IMR-90 (cell line): ENCODE measurements at regions not wholly inside any gene's neighbourhood (a gene's known extent, or its start where the extent isn't known, plus 50 kb on each side); places are given as distances from the start of the nearest gene placed in this dataset.

Source experiments
- ATAC-seq: fragments of 200-7000 bp; cut with Tn5 transposase; 2 replicates; pipeline ENCODE4 v1.9.1; 2020; ENCODE audit warnings: low read depth, mild to moderate bottlenecking, moderate library complexity
- BruUV-seq: library from RNA; stranded (reverse); fragments of 400-500 nt; replicated peaks from 2 replicates; lab custom pipeline; 2021; lab: Mats Ljungman, UMichigan
- CTCF ChIA-PET: fragments of 300-600 bp; formaldehyde crosslinking; extraction: SDS; loops from one replicate; lab custom pipeline; 2021; ENCODE audit warnings: antibody characterized with exemption; lab: Yijun Ruan, JAX
- POLR2A ChIA-PET: fragments of 300-600 bp; sonication (Branson Sonifier 250); formaldehyde crosslinking; loops from one replicate; lab custom pipeline; 2022; ENCODE audit warnings: antibody characterized with exemption; ENCODE audit not compliant: unreplicated experiment; lab: Charles Lee
- DNase-seq: peaks from one replicate; pipeline ENCODE4 v3.0.0; 2013
- H2AFZ ChIP-seq: replicated peaks from 2 replicates; pipeline ENCODE3; 2013; ENCODE audit warnings: low read length, mild to moderate bottlenecking; ENCODE audit not compliant: poor library complexity
- H2AK5ac ChIP-seq: 2 replicates; pipeline ENCODE4 v1.6.1; 2013; ENCODE audit warnings: low read depth, low read length, inconsistent platforms
- H2AK9ac ChIP-seq: replicated peaks from 2 replicates; pipeline ENCODE3; 2013; ENCODE audit warnings: mild to moderate bottlenecking, low read depth, low read length, moderate library complexity; ENCODE audit not compliant: poor library complexity
- H2BK120ac ChIP-seq: 2 replicates; pipeline ENCODE4 v1.6.1; 2013; ENCODE audit warnings: low read depth, low read length, inconsistent platforms
- H2BK15ac ChIP-seq: 3 replicates; pipeline ENCODE4 v1.6.1; 2013; ENCODE audit warnings: low read depth, low read length, inconsistent platforms
- H2BK20ac ChIP-seq: 2 replicates; pipeline ENCODE4 v1.6.1; 2013; ENCODE audit warnings: low read depth, mild to moderate bottlenecking, inconsistent platforms, low read length, moderate library complexity
- H2BK5ac ChIP-seq: 2 replicates; pipeline ENCODE4 v1.6.1; 2013; ENCODE audit warnings: mild to moderate bottlenecking, low read depth, low read length, inconsistent platforms; ENCODE audit not compliant: poor library complexity, severe bottlenecking
- H3K14ac ChIP-seq: replicated peaks from 2 replicates; pipeline ENCODE4 v1.6.1; 2013; ENCODE audit warnings: low read depth, low read length, inconsistent platforms
- H3K18ac ChIP-seq: 2 replicates; pipeline ENCODE4 v1.6.1; 2013; ENCODE audit warnings: low read depth, low read length, control low read depth
- H3K23ac ChIP-seq: 2 replicates; pipeline ENCODE4 v1.6.1; 2013; ENCODE audit warnings: low read depth, low read length, inconsistent platforms
- H3K27ac ChIP-seq: 2 replicates; pipeline ENCODE4 v1.5.1; 2013; ENCODE audit warnings: mild to moderate bottlenecking, control low read depth, low read length; ENCODE audit not compliant: insufficient read depth
- H3K27me3 ChIP-seq: 2 replicates; pipeline ENCODE4 v1.6.1; 2013; ENCODE audit warnings: low read length; ENCODE audit not compliant: control insufficient read depth, insufficient read depth
- H3K36me3 ChIP-seq: 2 replicates; pipeline ENCODE4 v1.6.1; 2013; ENCODE audit warnings: low read length, mixed read lengths; ENCODE audit not compliant: control insufficient read depth, insufficient read depth
- H3K4ac ChIP-seq: 2 replicates; pipeline ENCODE4 v1.6.1; 2013; ENCODE audit warnings: low read depth, low read length, inconsistent platforms
- H3K4me1 ChIP-seq: 2 replicates; pipeline ENCODE4 v1.6.1; 2013; ENCODE audit warnings: low read length, mixed read lengths; ENCODE audit not compliant: control insufficient read depth, insufficient read depth
- H3K4me2 ChIP-seq: 2 replicates; pipeline ENCODE4 v1.6.1; 2013; ENCODE audit warnings: low read depth, mild to moderate bottlenecking, control low read depth, low read length, moderate library complexity
- H3K4me3 ChIP-seq: 2 replicates; pipeline ENCODE4 v1.5.1; 2013; ENCODE audit warnings: low read depth, mild to moderate bottlenecking, control low read depth, low read length, moderate library complexity; ENCODE audit not compliant: insufficient read depth
- H3K56ac ChIP-seq: 2 replicates; pipeline ENCODE4 v1.6.1; 2013; ENCODE audit warnings: low read length, inconsistent platforms; ENCODE audit not compliant: insufficient read depth; ENCODE audit errors: extremely low read depth
- H3K79me1 ChIP-seq, 2 experiments: 2 replicates each; pipeline ENCODE4 v1.6.1; 2013; ENCODE audit warnings: low read length in 2 of 2, inconsistent platforms in 1 of 2, low read depth in 1 of 2
- H3K9ac ChIP-seq: 2 replicates; pipeline ENCODE4 v1.6.1; 2013; ENCODE audit warnings: low read depth, low read length, control low read depth
- H3K9me1 ChIP-seq: 2 replicates; pipeline ENCODE4 v1.6.1; 2013; ENCODE audit warnings: low read length, inconsistent platforms; ENCODE audit not compliant: insufficient read depth
- H3K9me3 ChIP-seq: 2 replicates; pipeline ENCODE4 v1.6.1; 2013; ENCODE audit warnings: low read length; ENCODE audit not compliant: control insufficient read depth, insufficient read depth
- H4K20me1 ChIP-seq: 2 replicates; pipeline ENCODE4 v1.6.1; 2013; ENCODE audit warnings: low read length, inconsistent platforms; ENCODE audit not compliant: insufficient read depth
- H4K5ac ChIP-seq: 2 replicates; pipeline ENCODE4 v1.6.1; 2013; ENCODE audit warnings: mild to moderate bottlenecking, low read depth, low read length, control low read depth
- H4K8ac ChIP-seq, 2 experiments: 2 replicates each; pipeline ENCODE4 v1.6.1; 2013; ENCODE audit warnings: low read depth in 2 of 2, low read length in 2 of 2, control low read depth in 1 of 2, inconsistent platforms in 1 of 2
- H4K91ac ChIP-seq: 2 replicates; pipeline ENCODE4 v1.6.1; 2013; ENCODE audit warnings: low read depth, low read length, inconsistent platforms; ENCODE audit not compliant: insufficient read depth
- CEBPB ChIP-seq: IDR thresholded peaks from 2 replicates; pipeline ENCODE4 v1.6.1; 2012; ENCODE audit warnings: low read depth, low read length, improper control_type of control experiment
- ELK1 ChIP-seq: fragments of 150-350 bp; IDR thresholded peaks from 2 replicates; pipeline ENCODE4 v1.6.1; 2016; ENCODE audit warnings: low read depth, mild to moderate bottlenecking, low read length, moderate library complexity, borderline replicate concordance
- MAZ ChIP-seq: IDR thresholded peaks from 2 replicates; pipeline ENCODE4 v1.6.1; 2012; ENCODE audit warnings: low read depth, mild to moderate bottlenecking, low read length, improper control_type of control experiment, moderate library complexity, borderline replicate concordance
- RCOR1 ChIP-seq: IDR thresholded peaks from 2 replicates; pipeline ENCODE4 v1.6.1; 2012; ENCODE audit warnings: mild to moderate bottlenecking, low read length, improper control_type of control experiment; ENCODE audit not compliant: insufficient replicate concordance
- RFX5 ChIP-seq: IDR thresholded peaks from 2 replicates; pipeline ENCODE4 v1.8.0; 2012; ENCODE audit warnings: low read depth, mild to moderate bottlenecking, low read length, moderate library complexity
- whole genome bisulfite sequencing, 2 experiments: methylation state at CpG; one replicate each; pipeline versions ENCODE4 v1.1.5 to v1.1.7; 2013; ENCODE audit warnings: missing lambda C conversion rate in 2 of 2; ENCODE audit not compliant: insufficient read length in 1 of 2; ENCODE audit errors: extremely low coverage in 2 of 2; 5-methylcytosine and 5-hydroxymethylcytosine counted together
- dilution Hi-C: fragments of 300-500 bp; cut with HindIII; formaldehyde crosslinking; loops from one replicate; pipeline ENCODE4 v1.14.3; 2018; ENCODE audit warnings: low sequenced_read_pairs; ENCODE audit not compliant: unreplicated experiment
- in situ Hi-C: fragments of 300-500 bp; cut with MboI; formaldehyde crosslinking; loops from 3 replicates; pipeline ENCODE4 v1.14.3; 2019; ENCODE audit warnings: low sequenced_read_pairs, inconsistent platforms, mixed read lengths
- intact Hi-C: fragments of 100-400 bp; cut with micrococcal nuclease; formaldehyde crosslinking; loops from 2 replicates; pipeline ENCODE4 v1.10.0; 2022

- BruUV-seq = no TSS peak
- H2BK20ac ChIP-seq = no peak overlapping the region
- no peak overlapping the region for H2AK5ac ChIP-seq
- H2BK5ac ChIP-seq = no peak overlapping the region
- H3K18ac ChIP-seq = no peak overlapping the region
- no peak overlapping the region; the same call in 1 of the 2 replicates for H3K14ac ChIP-seq
- H3K27me3 ChIP-seq = no peaks in the 10 kb centered on the region
- no peaks in the 10 kb centered on the region for H3K4me1 ChIP-seq
- H3K4me3 ChIP-seq = no peak overlapping the region
- no peak overlapping the region for H2AK9ac ChIP-seq
- dilution Hi-C loops (no loop called here), intact Hi-C loops (no loop called here), in situ Hi-C loops (no loop called here)
- no peaks in the 10 kb centered on the region for H3K9me3 ChIP-seq
- ChIA-PET POLR2A (interaction anchor here (0.6 kb wide), 1 partner anchor 155 kb away, joined by 5 read pairs; no protein-coding TSS in a partner anchor), CTCF (no interaction called here)
- DNase-seq (peak; percentile 30), ATAC-seq (no peak)
- H3K27ac ChIP-seq = no peak overlapping the region
- no peak overlapping the region for H4K91ac ChIP-seq
- H3K23ac ChIP-seq = no peak overlapping the region
- H3K4ac ChIP-seq = peak overlapping the region; percentile 5; the same call in 1 of the 2 replicates
- H2BK120ac ChIP-seq = 0 out of 2 replicates have a peak overlapping the region, but pooled peaks have one; percentile 13
- WGBS, 2 experiments = 84% methylated on average over 7 of the region's 18 CpGs; no CpG with 5 or more reads in 1 of the 2 experiments
- H4K8ac ChIP-seq = no peak overlapping the region
- no peak overlapping the region for H3K4me2 ChIP-seq
- TF ChIP-seq MAZ (no peak), RFX5 (no peak), ELK1 (no peak), RCOR1 (no peak), CEBPB (0 out of 2 replicates have a peak, but pooled peaks have one; percentile 3)
- no peak overlapping the region for H3K56ac ChIP-seq
- 0 out of 3 replicates have a peak overlapping the region, but pooled peaks have one; percentile 38 for H2BK15ac ChIP-seq
- H3K9me1 ChIP-seq = no peaks in the 10 kb centered on the region
- no peak overlapping the region for H2AFZ ChIP-seq
- no peaks in the 10 kb centered on the region for H3K79me1 ChIP-seq
- no peaks in the 10 kb centered on the region for H4K20me1 ChIP-seq
- H4K5ac ChIP-seq = no peak overlapping the region
- H3K9ac ChIP-seq = no peak overlapping the region
- H3K36me3 ChIP-seq = no peaks in the 10 kb centered on the region
Measured at GRCh38 chr10:3926675-3927525, 141.9 kb upstream of the KLF6 start.
